ENCODE measurements at regions not wholly inside any gene's neighbourhood (a gene's known extent, or its start where the extent isn't known, plus 50 kb on each side); places are given as distances from the start of the nearest gene placed in this dataset.

GRCh38 chr5:40277161-40277906, 402.4 kb upstream of the PTGER4 start:
- DNase-seq (ENCODE audit: insufficient read length, low spot score), result no peak
- FAIRE-seq, result peak; percentile 56
- TF ChIP-seq POLR2AphosphoS5 (IDR thresholded peaks at IDR 0.05; ENCODE audit: low read depth, low read length), result no peak
- peak; percentile 82; the same call in 1 of the 2 replicates for TF ChIP-seq POU2F2 (IDR thresholded peaks at IDR 0.05; ENCODE audit: low read depth, low read length)

DNA sequence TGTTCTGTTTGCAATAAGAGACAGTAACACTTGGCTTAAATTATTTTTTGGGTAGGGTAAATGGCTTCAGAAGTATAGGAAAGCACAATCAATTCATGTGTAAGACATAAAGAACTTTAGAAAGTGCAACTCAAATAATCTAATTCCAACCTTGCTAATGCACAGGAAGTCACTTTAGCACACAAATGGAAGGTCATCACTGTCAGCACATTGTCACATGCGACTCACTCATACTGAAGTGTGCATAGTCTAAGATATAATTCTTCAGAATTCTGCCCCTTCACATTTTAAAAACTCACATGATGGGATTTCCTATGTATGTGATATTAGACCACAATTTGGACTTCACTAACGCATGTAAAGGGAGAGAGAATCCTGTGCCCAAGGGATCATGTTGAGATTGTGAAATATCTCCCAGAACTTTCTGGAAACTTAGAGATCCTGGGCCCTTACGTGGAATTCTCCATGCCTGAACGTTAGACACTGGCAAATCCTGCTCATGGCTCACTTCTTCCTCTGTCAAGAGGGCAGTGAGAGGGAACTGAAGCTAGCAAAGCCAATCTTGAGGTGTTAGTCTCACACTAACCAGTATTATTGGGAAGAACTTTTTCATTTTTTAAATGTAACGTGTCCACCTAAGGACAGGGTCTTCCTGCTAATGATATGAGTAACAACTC, 403.2 kb upstream of the PTGER4 start:
- TF ChIP-seq POLR2A (IDR thresholded peaks at IDR 0.05; ENCODE audit: low read depth, low read length), result no peak
- TF ChIP-seq PAX5 (IDR thresholded peaks at IDR 0.05; ENCODE audit: insufficient read depth, low read length, severe bottlenecking), result no peak
- TF ChIP-seq POU2F2 (IDR thresholded peaks at IDR 0.05; ENCODE audit: low read depth, low read length), result no peak
- no peak for TF ChIP-seq SPI1 (IDR thresholded peaks at IDR 0.05; ENCODE audit: low read depth, low read length)
- no peak for TF ChIP-seq POLR2AphosphoS5 (IDR thresholded peaks at IDR 0.05; ENCODE audit: low read depth, low read length)
- no peak for TF ChIP-seq TAF1 (IDR thresholded peaks at IDR 0.05; ENCODE audit: low read depth, low read length)
- DNase-seq (ENCODE audit: insufficient read length, low spot score), result no peak
- no peak for FAIRE-seq

DNA sequence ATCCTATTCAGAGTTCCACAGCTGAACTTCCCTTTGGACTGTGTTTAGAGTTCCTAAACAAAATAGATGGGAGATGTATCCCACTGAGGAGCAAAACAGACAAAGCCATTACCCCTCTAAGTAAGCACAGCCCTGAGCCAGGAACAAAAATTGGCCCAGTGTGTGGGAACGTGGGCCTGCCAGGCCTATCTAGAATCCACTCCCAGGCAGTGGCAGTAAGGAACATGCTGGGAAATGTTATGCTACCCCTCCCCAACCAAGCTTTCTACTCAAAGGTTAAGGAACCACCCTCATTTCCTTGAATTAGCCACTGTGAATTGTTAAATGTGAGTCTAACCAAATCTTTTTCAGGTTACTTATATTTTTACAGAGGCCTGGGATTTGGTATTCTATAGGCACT, 405.1 kb upstream of the PTGER4 start:
- DNase-seq (ENCODE audit: insufficient read length, low spot score) (no peak), FAIRE-seq (no peak)
- TF ChIP-seq POLR2AphosphoS5 (IDR thresholded peaks at IDR 0.05; ENCODE audit: low read depth, low read length), result no peak
- TF ChIP-seq SPI1 (IDR thresholded peaks at IDR 0.05; ENCODE audit: low read depth, low read length), result no peak
- TF ChIP-seq POLR2A (IDR thresholded peaks at IDR 0.05; ENCODE audit: low read depth, low read length), result no peak
- no peak for TF ChIP-seq PAX5 (IDR thresholded peaks at IDR 0.05; ENCODE audit: insufficient read depth, low read length, severe bottlenecking)

DNA sequence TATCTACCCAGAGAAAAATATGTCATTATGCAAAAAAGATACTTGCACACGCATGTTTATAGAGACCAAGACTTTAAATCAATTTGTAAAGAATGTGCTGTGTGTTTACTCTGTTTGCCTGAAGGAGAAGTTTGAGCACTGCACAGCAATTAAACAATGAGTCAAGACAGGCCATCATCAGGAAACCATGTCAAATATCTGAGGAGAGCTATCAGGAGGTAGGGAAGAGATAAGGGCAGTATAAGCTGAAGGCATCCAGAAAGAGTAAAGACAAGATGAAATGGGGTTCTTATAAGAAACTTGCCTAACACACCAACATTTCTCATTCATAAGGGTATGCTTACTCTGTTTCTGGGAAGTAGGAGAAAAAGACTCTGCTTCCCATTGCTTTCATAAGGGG, 405.8 kb upstream of the PTGER4 start:
- FAIRE-seq (no peak), DNase-seq (ENCODE audit: insufficient read length, low spot score) (no peak)
- TF ChIP-seq PAX5 (IDR thresholded peaks at IDR 0.05; ENCODE audit: insufficient read depth, low read length, severe bottlenecking) (no peak), POU2F2 (IDR thresholded peaks at IDR 0.05; ENCODE audit: low read depth, low read length) (no peak), POLR2A (IDR thresholded peaks at IDR 0.05; ENCODE audit: low read depth, low read length) (no peak), TAF1 (IDR thresholded peaks at IDR 0.05; ENCODE audit: low read depth, low read length) (no peak), POLR2AphosphoS5 (IDR thresholded peaks at IDR 0.05; ENCODE audit: low read depth, low read length) (no peak), SPI1 (IDR thresholded peaks at IDR 0.05; ENCODE audit: low read depth, low read length) (no peak)

DNA sequence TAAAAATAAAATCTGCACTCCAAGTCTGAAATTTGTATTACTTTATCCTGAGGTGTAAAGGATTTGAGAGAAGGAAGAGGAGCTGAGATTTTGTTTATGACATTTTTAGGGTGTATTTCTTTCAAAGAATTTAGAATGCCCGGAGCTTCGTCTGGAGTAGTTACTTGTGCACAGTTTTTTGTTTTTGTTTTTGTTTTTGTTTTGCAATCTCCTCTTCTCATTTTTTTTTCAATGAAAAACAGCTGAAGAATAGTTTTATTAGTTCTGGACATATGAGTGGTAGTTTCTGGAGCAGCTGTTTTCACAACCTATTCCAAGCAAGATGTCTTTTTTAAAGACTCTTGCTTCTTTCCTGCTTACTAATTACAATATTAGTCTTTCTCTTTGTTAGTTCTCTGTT, 408.2 kb upstream of the PTGER4 start:
- FAIRE-seq (no peak), DNase-seq (ENCODE audit: insufficient read length, low spot score) (no peak)
- no peak for TF ChIP-seq POLR2A (IDR thresholded peaks at IDR 0.05; ENCODE audit: low read depth, low read length)

DNA sequence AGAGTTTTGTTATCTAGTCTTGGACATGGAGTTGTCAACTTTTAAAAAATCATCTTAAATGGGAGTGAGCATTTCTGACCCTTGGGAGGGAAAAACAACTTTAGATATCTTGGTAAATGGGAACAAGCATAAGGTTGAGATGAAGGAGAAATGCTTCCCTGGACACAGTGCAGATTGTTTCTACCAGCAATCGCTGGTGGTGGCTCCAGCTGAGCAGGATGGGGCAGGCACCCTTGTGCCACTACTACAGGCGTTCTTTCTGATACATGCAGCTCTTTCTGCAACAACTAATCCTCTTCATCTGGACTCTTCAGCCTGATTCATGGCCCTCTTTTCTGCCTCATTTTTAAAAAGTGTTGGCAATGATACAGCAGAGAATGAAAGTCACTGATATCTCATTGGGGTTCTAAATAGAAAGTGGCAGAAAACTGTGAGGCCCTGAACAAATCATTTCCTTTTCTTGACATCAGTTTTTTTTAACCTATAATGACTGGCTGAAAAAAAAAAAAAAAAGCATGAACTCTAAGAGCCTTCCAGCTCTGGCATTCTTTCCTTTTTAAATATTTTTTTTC, 409.4 kb upstream of the PTGER4 start:
- DNase-seq (ENCODE audit: insufficient read length, low spot score), result no peak
- no peak for FAIRE-seq
- TF ChIP-seq POU2F2 (IDR thresholded peaks at IDR 0.05; ENCODE audit: low read depth, low read length), result no peak
- TF ChIP-seq POLR2AphosphoS5 (IDR thresholded peaks at IDR 0.05; ENCODE audit: low read depth, low read length), result no peak
- TF ChIP-seq POLR2A (IDR thresholded peaks at IDR 0.05; ENCODE audit: low read depth, low read length), result no peak
- no peak for TF ChIP-seq PAX5 (IDR thresholded peaks at IDR 0.05; ENCODE audit: insufficient read depth, low read length, severe bottlenecking)
- TF ChIP-seq SPI1 (IDR thresholded peaks at IDR 0.05; ENCODE audit: low read depth, low read length), result no peak
- no peak for TF ChIP-seq TAF1 (IDR thresholded peaks at IDR 0.05; ENCODE audit: low read depth, low read length)

DNA sequence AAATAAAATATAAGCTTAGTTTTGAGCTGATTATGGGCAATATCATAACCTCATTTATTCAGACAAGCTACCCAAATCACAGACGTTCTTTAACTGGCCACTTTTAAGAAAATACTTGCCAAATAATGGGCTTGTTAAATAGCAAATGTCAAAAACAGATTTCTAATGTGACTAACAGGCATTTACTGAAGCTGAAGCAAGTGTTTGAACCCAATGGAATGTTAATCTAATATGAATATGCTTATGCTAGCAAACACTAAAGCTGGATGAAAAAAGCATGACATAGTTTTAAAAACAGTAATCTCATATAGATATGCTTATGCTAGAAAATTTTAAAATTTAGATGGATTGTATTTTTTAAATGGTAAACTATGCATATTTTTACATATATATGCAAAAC, 411.6 kb upstream of the PTGER4 start:
- FAIRE-seq (no peak), DNase-seq (ENCODE audit: insufficient read length, low spot score) (no peak)
- TF ChIP-seq SPI1 (IDR thresholded peaks at IDR 0.05; ENCODE audit: low read depth, low read length) (no peak), POLR2AphosphoS5 (IDR thresholded peaks at IDR 0.05; ENCODE audit: low read depth, low read length) (no peak), TAF1 (IDR thresholded peaks at IDR 0.05; ENCODE audit: low read depth, low read length) (no peak), POU2F2 (IDR thresholded peaks at IDR 0.05; ENCODE audit: low read depth, low read length) (no peak), POLR2A (IDR thresholded peaks at IDR 0.05; ENCODE audit: low read depth, low read length) (no peak), PAX5 (IDR thresholded peaks at IDR 0.05; ENCODE audit: insufficient read depth, low read length, severe bottlenecking) (no peak)

- DNase-seq (ENCODE audit: insufficient read length, low spot score), result no peak
- FAIRE-seq, result no peak
- TF ChIP-seq PAX5 (IDR thresholded peaks at IDR 0.05; ENCODE audit: insufficient read depth, low read length, severe bottlenecking) (no peak), SPI1 (IDR thresholded peaks at IDR 0.05; ENCODE audit: low read depth, low read length) (no peak), POU2F2 (IDR thresholded peaks at IDR 0.05; ENCODE audit: low read depth, low read length) (no peak), TAF1 (IDR thresholded peaks at IDR 0.05; ENCODE audit: low read depth, low read length) (no peak), POLR2A (IDR thresholded peaks at IDR 0.05; ENCODE audit: low read depth, low read length) (no peak), POLR2AphosphoS5 (IDR thresholded peaks at IDR 0.05; ENCODE audit: low read depth, low read length) (no peak)
These were observed 412.8 kb upstream of the PTGER4 start for GRCh38 chr5:40266952-40267351.

DNA sequence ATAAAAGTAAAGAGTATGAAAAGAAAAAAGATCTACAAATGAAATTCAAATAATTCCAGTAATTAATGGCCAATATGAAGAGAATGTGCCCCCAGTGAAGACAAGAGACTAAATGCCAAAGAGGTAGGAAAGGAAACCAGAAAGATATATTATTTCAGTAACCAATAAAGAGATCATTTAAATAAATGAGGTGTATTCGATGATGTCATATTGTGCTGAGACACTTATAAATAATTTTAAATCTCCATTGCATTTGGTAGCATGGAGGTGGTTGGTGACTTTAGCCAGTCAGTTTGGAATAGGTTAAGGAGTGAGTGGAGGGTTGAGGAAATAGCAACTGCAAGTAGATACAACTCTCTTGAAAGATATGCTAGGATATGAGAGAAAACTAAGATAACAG, 417.7 kb upstream of the PTGER4 start:
- DNase-seq (ENCODE audit: insufficient read length, low spot score) (no peak), FAIRE-seq (no peak)
- TF ChIP-seq POLR2AphosphoS5 (IDR thresholded peaks at IDR 0.05; ENCODE audit: low read depth, low read length) (no peak), POLR2A (IDR thresholded peaks at IDR 0.05; ENCODE audit: low read depth, low read length) (no peak), SPI1 (IDR thresholded peaks at IDR 0.05; ENCODE audit: low read depth, low read length) (no peak), PAX5 (IDR thresholded peaks at IDR 0.05; ENCODE audit: insufficient read depth, low read length, severe bottlenecking) (no peak), TAF1 (IDR thresholded peaks at IDR 0.05; ENCODE audit: low read depth, low read length) (no peak), POU2F2 (IDR thresholded peaks at IDR 0.05; ENCODE audit: low read depth, low read length) (no peak)

GRCh38 chr5:40260361-40260760, 419.4 kb upstream of the PTGER4 start:
- DNase-seq (ENCODE audit: insufficient read length, low spot score) (no peak), FAIRE-seq (no peak)
- TF ChIP-seq SPI1 (IDR thresholded peaks at IDR 0.05; ENCODE audit: low read depth, low read length), result no peak
- no peak for TF ChIP-seq POU2F2 (IDR thresholded peaks at IDR 0.05; ENCODE audit: low read depth, low read length)
- no peak for TF ChIP-seq PAX5 (IDR thresholded peaks at IDR 0.05; ENCODE audit: insufficient read depth, low read length, severe bottlenecking)
- no peak for TF ChIP-seq TAF1 (IDR thresholded peaks at IDR 0.05; ENCODE audit: low read depth, low read length)
- no peak for TF ChIP-seq POLR2A (IDR thresholded peaks at IDR 0.05; ENCODE audit: low read depth, low read length)
- TF ChIP-seq POLR2AphosphoS5 (IDR thresholded peaks at IDR 0.05; ENCODE audit: low read depth, low read length), result no peak

Data from GM12891 (cell line).